CD4-positive, alpha-beta T cell treated with Interleukin-12 subunit alpha and Interleukin-12 subunit beta, for 1 hour (primary cell): ENCODE measurements at regions not wholly inside any gene's neighbourhood (a gene's known extent, or its start where the extent isn't known, plus 50 kb on each side); places are given as distances from the start of the nearest gene placed in this dataset.
"Not testable (repeated sequence)": the region's sequence is repeated elsewhere in the genome, so short reads cannot be mapped to it uniquely, and the experiment has no call there.

ENCODE experiments used
- DNase-seq: peaks from one replicate; pipeline ENCODE4 v3.0.0-alpha.2; 2020

DNA sequence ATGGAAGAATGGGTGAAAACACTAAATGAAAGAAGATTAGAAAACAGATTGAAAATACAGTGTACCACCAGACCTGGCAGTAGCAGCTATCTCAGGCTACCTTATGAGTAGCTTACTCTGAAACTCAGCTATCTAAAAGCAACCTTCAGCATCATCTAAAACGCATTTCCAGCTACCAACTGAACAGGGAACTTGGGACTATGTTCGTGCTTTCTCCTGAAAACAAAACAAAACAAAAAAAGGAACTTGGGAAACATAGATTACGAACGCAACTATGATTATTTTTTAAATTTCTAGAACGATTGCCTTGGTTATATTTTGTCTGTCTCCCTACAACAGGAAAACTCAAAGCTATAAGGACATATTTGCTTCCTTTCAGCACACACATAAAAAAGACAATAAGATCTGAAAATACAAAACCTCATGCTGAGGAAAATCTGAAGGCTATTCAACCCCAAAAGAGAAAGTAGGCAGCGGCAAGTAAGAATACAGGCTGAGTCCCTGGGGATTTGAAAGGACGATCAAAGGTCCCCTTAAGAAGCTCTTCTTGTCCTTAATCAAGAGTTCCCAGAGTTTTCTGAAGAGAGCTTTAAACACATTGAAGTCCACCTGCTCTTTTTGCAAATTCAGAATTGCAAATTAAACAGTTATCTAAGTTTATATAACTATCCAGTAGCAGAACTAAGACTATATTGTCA, 53.4 kb downstream of the OR2K2 start:
- no peak for DNase-seq

DNA sequence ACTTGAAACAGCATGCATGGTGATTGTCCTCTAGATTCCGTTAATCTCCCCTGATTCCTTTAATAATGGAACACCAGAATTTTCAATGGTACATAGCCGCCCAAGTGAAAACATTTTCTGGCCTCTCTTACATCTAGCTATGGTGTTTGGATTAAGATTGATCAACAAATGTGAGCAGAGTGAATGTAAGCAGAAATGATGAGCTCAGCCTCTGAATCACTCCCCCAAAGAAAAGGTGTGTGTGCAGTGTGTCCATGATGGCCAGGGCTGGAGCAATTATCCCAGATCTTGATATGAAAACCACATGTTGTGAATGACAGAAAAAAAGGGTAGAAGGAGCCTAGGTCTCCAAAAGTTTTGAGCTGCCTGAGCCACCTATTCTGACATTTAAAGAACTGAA, 55.3 kb downstream of the OR2K2 start:
- DNase-seq, result no peak

DNA sequence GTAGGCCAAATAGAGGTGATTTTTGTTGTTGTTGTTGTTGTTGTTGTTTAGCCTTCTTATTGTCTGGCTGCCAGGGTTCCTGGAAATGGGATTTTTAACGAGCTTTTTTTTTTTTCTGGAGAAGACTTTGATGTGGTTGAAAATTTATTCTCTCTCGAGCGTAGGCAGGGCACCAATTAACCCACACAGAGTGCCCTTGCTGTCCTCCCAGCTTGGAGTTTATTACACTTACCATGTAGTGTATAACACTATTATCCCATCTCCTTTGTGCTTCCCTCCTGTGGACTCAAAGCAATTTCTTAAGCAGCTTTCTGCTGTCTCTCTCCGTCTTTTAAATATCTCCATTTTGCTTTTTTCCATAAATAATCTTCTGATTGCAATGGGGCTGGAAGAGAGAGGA, 57.4 kb downstream of the OR2K2 start:
- no peak for DNase-seq

DNA sequence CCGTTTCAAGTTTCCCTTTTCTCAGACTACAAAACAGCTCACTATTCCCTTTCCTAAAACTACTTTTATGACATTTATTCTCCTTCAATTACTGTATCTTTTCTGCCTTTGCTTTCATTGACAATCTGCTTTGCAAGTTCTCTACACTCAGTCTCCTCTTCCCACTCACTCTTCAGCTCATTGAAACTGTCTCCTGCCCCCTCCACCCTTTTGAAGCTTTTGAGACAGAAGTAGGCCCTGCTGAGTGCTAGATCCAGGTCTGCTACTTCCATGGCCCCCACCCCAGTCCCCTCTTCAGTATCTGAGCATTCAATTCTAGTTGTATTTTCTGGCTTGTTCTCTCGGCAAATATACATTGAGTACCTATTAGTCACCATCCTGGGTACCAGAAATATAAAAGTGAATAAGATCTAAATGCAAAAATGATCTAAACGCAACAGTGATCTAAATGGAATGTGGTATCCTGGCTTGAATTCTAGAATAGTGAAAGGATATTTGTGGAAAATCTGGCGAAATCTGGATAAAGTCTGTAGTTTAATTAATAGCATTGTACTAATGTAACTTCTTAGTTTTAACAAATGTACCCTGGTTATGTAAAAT, 58.4 kb downstream of the OR2K2 start:
- no peak for DNase-seq

DNA sequence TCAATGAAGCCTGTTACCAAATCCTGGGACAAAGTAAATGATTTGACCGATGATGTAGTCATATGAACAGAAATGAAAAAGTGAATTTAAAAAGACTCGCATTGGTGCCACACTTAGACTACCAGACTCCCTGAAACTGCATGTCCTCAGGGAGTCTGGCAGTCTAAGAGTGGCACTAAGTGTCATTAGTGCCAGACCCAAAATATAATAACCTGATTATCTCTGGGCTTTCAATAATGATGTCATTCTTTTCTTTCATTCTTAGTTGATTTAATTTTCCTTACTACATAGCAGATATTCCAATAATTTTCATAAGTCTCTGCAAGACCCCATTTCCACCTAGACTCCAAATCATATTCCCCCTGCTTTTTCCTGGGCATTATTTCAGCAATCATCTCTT, 59.0 kb downstream of the OR2K2 start:
- no peak for DNase-seq

DNA sequence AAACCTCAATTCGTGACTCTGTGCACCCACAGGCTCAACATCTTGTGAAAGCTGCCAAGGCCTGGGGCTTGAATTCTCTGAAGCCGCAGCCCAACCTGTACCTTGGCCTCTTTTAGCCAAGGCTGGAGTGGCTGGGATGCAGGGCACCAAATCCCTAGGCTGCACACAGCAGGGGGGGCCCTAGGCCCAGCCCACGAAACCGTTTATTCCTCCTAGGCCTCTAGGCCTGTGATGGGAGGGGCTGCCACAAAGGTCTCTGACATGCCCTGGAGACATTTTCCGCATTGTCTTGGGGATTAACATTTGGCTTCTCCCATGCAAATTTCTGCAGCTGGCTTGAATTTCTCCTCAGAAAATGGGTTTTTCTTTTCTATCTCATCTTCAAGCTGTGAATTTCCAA, 64.0 kb downstream of the OR2K2 start:
- not testable (repeated sequence) for DNase-seq

DNA sequence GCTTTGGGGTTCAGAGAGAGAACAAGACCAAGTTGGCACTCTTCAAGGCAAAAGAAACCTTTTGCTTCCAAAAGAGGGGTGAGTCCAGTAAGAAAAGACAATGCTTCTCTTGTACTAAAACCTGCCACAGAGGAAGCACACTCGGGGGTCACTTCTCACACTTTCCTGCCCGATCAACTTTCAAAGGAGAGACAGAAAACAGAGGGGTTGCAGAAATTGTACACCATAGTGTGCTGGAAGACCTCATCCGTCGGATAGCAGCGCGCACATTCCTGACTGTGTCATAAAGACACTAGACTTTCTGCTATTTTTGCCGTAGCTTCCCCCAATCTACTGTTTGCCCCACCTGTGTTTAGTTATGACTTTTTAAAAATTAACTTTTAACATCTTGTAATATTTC, 66.9 kb downstream of the OR2K2 start:
- DNase-seq, result no peak

DNA sequence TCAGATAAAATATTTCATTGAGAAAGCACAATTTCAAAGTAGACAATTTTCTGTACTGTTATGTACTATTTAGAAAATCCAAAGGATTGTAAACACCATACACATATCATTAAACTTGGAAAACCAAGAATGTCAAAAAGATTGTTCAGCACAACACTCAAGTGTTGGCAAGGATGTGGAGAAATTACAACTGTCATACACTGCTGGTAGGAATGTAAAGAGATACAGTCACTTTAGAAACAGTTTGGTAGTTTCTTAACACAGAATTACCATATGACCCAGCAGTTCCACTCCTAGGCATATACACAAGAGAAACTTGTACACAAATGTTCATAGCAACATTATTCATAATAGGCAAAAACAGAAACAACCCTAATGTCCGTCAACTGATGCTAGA, 71.2 kb downstream of the OR2K2 start:
- no peak for DNase-seq

DNA sequence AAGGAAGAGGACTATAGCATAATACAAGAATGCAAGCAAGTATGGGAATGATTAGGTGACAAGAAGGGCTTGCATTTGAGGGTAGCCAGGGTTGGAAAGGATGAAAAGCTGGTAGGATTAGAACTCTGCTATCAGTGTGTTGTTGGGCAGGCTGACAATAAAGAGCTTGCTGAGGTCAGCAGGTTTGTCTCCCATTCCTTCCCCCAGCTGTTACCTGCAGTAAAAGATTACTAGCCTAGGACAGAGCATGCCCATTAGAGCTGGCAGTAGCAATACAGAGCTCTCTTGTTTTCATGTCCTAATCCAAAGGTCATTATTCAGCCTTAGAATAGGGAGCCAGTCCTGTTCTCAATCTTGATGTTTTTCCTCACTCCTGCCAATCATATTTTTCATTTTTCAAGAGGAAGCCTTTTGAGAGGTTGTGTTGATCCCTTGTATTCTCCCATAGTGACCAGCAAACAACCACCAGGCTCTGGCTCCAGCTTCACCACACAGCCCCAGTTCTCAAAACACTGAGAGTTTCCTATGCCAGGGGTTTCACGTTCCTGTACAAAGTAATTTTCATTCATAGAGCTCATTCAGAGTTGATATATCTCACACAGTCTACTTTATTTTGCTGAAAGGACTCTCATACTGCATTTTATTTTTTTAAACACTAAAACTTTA, 71.7 kb downstream of the OR2K2 start:
- DNase-seq, result no peak

DNA sequence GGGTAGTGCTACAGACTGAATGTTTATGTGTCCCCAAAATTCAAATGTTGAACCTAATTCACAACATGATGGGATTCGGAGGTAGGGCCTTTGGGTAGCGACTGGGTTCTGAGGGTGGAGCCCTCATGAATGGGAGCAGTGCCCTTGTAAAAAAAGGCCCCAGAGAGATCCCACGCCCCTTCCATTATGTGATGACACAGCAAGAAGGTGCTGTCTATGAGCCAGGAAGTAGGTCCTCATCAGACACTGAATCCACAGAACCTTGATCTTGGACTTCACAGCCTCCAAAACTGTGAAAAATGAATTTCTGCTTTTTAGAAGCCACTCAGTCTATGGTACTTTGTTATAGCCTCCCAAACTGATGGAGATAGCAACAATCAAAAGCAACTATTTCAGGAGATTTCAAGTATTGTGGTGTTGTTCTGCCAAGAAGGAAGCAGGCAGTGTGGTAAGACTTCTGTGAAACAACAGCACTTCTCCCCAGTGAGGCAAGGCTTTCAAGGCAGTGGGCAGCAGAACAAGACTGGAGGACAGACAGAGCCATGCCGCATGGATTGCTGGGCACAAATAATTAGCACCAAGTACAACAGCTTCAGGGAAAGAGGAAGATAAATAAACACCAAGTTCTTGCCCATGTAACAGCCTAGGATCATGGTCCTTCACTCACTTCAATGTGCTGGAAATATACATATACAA, 76.1 kb downstream of the OR2K2 start:
- DNase-seq, result no peak

DNA sequence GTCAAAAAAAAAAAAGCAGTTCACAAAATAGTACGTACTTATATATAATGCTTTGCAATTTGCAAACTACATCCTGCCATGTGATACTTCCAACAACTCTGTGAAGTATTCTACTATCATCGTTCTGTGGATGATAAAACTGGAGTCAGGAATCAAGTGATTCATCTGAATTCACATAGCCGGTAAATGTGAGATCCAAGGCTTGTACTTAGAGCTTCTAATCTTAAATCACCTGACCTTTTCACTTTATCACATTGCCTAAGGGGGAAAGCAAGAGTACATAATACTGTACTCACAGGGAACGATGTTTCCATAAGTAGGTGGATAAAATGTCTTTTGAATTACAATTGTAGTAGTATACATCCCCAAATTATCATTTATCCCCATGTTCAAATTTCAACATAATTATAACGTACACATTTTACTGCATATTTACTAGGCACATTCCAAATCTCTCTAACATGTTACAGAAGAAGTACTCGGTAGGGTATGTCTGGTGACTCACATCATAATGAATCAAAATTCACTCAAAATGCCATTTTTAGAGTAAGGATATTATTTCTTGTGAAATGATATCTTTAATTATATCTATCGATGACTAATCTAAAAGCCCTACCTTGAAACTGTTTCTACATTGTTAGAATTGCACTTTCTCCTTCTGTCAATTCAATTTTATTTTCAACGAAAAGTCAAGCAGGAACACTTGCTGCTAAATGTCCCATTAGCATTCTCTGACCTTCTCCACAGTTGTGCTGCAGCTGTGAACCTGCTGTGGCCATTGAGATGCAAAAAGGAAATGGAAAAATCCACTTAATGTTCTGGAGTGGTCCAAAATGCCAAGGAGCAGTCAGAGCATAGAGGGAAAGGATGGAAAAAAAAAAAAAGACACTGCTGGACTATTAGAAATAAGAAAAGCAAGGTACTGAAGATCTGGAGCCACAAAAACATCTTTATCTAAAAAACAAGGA, 78.9 kb downstream of the OR2K2 start:
- DNase-seq, result no peak

DNA sequence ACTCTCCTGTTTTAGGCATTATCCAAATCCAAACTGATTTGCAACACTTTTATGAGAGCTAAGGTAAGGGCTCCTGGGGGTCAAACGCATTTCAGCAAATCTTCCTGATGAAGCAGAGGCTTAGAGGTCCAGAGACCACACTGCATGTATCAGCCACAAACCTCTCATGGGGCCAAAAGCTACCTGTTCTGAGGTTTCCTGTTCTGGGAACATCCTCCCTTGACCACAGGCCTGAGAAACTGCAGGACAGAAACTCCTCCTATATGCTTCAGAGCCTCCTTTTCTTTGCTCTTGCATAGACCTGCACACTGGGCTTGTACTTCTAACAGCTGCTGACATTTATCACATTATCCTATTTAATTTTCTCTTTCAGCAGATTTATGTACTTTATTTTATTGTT, 92.6 kb downstream of the OR2K2 start:
- DNase-seq, result no peak

DNA sequence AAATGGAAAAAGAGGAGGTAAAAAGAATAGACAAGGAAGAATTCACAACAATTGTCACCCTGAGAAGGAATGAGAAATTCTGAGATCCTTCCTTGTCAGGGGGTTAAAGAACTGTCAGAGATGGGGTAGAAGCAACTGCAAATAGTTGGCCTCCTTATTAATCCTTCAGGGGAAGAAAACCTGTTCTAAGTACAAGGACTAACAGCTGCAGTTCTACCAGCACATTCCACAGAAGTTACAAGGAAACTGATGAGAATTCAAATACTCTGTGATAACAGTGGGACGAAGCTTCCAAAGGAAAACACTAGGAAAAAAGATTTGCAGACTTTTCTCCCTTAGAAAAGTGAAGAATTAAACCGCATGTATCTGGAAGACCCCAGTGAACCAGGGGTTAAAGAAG, 93.7 kb downstream of the OR2K2 start:
- no peak for DNase-seq

DNA sequence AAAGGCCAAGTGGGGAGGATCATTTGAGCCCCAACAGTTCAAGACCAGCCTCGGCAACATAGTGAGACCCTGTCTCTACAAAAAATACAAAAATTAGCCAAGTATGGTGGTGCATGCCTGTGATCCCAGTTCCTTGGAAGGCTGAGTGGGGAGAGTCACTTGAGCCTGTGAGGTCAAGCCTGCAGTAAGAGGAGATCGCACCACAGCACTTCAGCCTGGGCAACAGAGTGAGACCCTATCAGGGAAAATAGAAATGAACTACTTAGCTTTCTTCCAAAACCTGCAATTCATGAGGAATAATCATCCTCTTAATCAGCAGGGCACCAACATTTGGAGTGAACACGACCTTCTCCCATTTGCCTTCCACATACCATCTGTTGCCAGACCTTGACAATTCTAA, 96.1 kb downstream of the OR2K2 start:
- no peak for DNase-seq

DNA sequence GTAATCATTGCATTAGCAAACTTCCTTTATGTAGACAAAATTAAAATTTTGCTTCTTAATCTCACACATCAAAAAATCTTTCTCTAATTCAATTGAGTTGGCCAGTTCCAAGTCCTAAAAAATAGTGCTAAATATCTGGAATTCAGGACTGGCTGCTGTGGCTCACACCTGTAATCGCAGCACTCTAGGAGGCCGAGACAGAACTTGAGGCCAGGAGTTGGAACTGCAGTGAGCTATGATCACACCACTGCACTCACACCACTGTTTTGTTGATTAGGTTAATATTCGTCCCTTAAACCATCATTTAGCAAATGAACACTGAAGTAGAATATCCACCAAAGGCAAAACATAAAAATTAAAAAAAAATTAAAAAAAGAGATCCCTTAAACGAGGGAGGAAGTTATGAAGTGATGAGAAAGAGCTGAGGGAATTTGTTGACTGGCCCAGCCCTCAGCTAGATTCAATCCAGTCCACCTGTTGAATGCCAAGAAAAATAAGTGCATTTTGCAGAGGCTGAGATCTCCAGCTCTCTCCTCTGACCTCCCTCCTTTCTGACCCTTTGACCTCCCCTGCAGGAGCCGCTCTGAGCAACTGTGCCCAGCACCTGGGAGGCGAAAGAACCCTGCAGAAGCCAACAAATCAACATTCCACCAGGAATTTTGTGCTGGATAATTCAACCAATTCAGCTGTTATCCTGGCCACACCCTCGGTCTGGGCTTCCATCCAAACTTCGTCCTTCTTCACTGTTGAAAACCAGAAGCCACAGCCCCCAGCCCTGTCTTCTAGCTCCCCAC, 96.8 kb downstream of the OR2K2 start:
- DNase-seq, result no peak

DNA sequence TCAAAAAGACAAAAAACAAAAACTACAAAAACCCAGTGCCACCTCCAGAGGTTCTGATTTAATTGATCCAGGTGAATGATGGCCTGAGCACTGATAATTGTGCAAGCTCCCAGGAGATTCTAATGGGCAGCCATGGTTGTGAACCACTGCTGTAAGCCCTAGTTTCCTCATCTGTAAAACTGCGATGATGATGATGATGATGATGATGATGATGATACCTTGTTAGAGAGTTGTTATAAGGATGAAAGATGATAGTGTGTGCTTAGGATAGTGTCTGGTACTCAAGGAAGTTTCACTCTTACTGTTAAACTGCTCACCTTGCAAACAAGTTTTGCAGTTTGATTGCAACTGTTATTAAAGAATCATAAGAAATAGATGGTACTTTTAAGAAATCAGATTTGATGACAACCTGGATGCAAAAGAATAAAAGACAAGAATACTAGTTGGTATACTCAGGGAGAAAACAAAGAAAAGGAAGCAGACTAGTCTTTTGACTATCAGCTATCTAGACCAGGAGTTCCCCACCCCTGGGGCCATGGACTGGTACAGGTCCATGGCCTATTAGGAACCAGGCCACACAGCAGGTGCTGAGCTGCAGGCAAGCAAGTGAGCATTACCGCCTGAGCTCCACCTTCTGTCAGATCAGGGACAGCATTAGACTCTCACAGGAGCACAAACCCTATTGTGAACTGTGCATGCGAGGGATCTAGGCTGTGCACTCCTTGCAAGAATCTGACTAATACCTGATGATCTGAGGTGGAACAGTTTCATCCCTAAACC, 98.0 kb downstream of the OR2K2 start:
- no peak for DNase-seq

DNA sequence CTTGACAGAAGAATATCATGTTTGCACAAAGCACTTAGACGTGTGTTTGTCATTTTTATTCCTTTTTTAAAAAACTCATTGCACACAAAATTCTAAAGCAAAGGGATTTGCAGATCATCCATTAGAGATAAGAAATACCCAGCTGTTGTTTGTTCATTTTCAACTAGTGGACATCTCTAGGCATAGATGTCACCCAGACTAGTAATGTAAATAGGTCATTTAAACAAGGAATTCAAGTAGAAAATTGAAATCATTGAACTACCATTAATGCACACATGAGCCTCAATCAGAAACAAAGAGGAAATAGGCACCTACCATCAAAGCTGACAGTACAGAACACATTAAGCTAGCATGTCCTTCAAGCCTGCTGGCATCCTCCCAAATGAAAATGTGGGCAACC, 107.3 kb downstream of the OR2K2 start:
- DNase-seq, result no peak

DNA sequence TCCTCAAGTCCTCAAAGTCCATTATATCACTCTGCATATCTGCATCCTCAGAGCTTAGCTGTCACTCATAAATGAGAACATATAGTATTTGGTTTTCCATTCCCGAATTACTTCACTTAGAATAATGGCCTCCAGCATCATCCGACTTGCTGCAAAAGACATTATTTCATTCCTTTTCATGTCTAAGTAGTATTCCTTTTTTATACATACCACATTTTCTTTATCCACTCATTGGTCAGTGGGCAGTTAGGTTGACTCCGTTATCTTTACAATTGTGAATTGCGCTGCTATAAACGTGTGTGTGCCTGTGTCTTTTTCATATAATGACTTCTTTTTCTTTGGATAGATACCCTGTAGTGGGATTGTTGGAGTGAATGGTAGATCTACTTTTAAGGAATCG, 117.2 kb downstream of the OR2K2 start:
- no peak for DNase-seq

DNA sequence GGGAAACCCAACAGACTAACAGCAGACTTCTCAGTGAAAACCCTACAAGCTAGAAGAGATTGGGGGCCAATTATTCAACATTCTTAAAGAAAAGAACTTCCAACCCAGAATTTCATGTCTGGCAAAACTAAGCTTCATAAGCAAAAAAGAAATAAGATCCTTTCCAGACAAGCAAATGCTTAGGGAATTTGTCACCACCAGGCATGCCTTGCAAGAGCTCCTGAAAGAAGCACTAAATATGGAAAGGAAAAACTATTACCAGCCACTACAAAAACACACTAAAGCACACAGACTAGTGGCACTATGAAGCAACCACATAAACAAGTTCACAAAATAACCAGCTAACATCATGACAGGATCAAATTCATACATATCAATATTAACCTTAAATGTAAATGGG, 131.1 kb downstream of the OR2K2 start:
- no peak for DNase-seq

DNA sequence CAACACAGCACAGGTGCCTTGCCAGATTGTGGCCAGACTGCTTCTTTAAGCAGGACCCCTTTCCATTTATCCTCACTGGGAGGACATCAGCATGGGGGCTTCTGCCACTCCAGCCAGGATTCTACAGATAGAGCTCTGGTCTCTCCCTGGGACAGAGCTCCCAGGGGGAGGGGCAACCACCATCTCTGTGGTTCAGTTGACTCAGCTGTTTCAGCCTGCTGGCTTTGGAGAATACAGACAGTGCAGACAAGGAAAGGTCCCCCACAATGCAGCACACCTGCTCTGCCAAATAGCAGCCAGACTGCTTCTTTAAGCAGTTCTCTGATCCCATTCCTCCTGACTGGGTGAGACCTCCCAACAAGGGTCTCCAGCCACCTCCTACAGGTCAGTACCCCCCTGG, 132.8 kb downstream of the OR2K2 start:
- no peak for DNase-seq

DNA sequence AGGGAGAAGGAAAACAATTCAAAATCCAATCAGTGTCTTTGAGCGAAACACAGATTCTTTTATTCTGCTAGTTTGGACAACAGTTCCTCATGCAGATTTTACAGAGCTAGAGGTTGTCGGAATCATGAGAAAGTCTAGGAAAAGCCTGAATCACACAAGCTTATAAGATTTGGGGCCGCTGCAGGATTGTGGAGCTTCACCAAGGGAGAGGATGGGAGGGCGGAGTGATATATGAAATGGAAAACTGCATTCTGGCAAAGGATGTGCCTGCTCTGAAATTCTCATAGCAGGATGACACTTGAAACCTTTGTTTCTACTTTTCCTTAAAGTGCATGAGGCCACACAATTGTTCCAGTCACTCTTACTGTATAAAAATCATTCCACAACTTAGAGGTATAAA, 134.3 kb downstream of the OR2K2 start:
- DNase-seq, result no peak
